ENCODE measurements at regions not wholly inside any gene's neighbourhood (a gene's known extent, or its start where the extent isn't known, plus 50 kb on each side); places are given as distances from the start of the nearest gene placed in this dataset.

- no peak for TF ChIP-seq SP7 (tag by site-specific recombination; IDR thresholded peaks at IDR 0.05)
- TF ChIP-seq ZNF324 (tag by site-specific recombination; IDR thresholded peaks at IDR 0.05) = no peak
- no peak for TF ChIP-seq ZNF433 (tag by site-specific recombination; IDR thresholded peaks at IDR 0.05; ENCODE audit: low read depth)
- TF ChIP-seq ZNF302 (tag by site-specific recombination; IDR thresholded peaks at IDR 0.05; ENCODE audit: low read depth) = no peak
- TF ChIP-seq MYNN (tag by site-specific recombination; IDR thresholded peaks at IDR 0.05; ENCODE audit: borderline replicate concordance) = no peak
- no peak for TF ChIP-seq ZNF777 (tag by site-specific recombination; IDR thresholded peaks at IDR 0.05; ENCODE audit: borderline replicate concordance)
- no peak for TF ChIP-seq ZNF660 (tag by site-specific recombination; IDR thresholded peaks at IDR 0.05)
- TF ChIP-seq ZNF341 (tag by site-specific recombination; IDR thresholded peaks at IDR 0.05; ENCODE audit: low read depth) = no peak
- TF ChIP-seq ZBTB49 (tag by site-specific recombination; IDR thresholded peaks at IDR 0.05; ENCODE audit: low read depth) = no peak
- TF ChIP-seq ZNF843 (tag by site-specific recombination; IDR thresholded peaks at IDR 0.05) = no peak
- TF ChIP-seq ZNF239 (tag by site-specific recombination; IDR thresholded peaks at IDR 0.05) = no peak
- TF ChIP-seq ZNF274 (IDR thresholded peaks at IDR 0.05; ENCODE audit: low read length) = no peak
- TF ChIP-seq ZNF274 (tag by site-specific recombination; IDR thresholded peaks at IDR 0.05; ENCODE audit: borderline replicate concordance) = no peak
- no peak overlapping the region for H3K4me3 ChIP-seq (ENCODE audit: low read depth, low read length)
These were observed 918.3 kb downstream of the EPHA4 start for GRCh38 chr2:220653776-220654175.

GRCh38 chr2:220654322-220654721 lies 917.8 kb downstream of the EPHA4 start:
- no peak for TF ChIP-seq ZNF777 (tag by site-specific recombination; IDR thresholded peaks at IDR 0.05; ENCODE audit: borderline replicate concordance)
- TF ChIP-seq ZNF140 (tag by site-specific recombination; IDR thresholded peaks at IDR 0.05) = no peak
- TF ChIP-seq KLF17 (tag by site-specific recombination; IDR thresholded peaks at IDR 0.05) = no peak
- TF ChIP-seq SCRT1 (tag by site-specific recombination; IDR thresholded peaks at IDR 0.05; ENCODE audit: borderline replicate concordance) = no peak
- TF ChIP-seq ZNF311 (tag by site-specific recombination; IDR thresholded peaks at IDR 0.05; ENCODE audit: borderline replicate concordance) = no peak
- TF ChIP-seq ZNF266 (tag by site-specific recombination; IDR thresholded peaks at IDR 0.05; ENCODE audit: low read depth) = no peak
- no peak for TF ChIP-seq ZNF580 (tag by site-specific recombination; IDR thresholded peaks at IDR 0.05)
- Histone ChIP-seq H3K27ac (ENCODE audit: extremely low read depth, low read depth, low read length) (no peak overlapping the region), H3K36me3 (ENCODE audit: control insufficient read depth in 2 of 2, insufficient read depth in 1 of 2, low read length in 2 of 2) (no peaks in the 10 kb centered on the region), H3K4me3 (ENCODE audit: low read depth, low read length) (no peak overlapping the region), H3K9me3 (ENCODE audit: control insufficient read depth, insufficient read depth, low read depth, low read length) (no peaks in the 10 kb centered on the region), H3K4me1 (ENCODE audit: control insufficient read depth, insufficient read depth, low read length) (no peaks in the 10 kb centered on the region)
- ChIA-PET POLR2A (no interaction called here), CTCF (no interaction called here)

More at GRCh38 chr2:220653776-220654175, 918.3 kb downstream of the EPHA4 start:
- POLR2A ChIA-PET = no interaction called here
- Histone ChIP-seq H3K27ac (ENCODE audit: extremely low read depth, low read depth, low read length) (no peak overlapping the region), H3K4me1 (ENCODE audit: control insufficient read depth, insufficient read depth, low read length) (no peaks in the 10 kb centered on the region), H3K36me3 (ENCODE audit: control insufficient read depth in 2 of 2, insufficient read depth in 1 of 2, low read length in 2 of 2) (no peaks in the 10 kb centered on the region), H3K9me3 (ENCODE audit: control insufficient read depth, insufficient read depth, low read depth, low read length) (no peaks in the 10 kb centered on the region)
- CTCF ChIA-PET = interaction anchor here (0.7 kb wide), 1 partner anchor 120 kb away, joined by 3 read pairs; no protein-coding TSS in a partner anchor
